GM12878 (cell line): ENCODE measurements at regions not wholly inside any gene's neighbourhood (a gene's known extent, or its start where the extent isn't known, plus 50 kb on each side); places are given as distances from the start of the nearest gene placed in this dataset.

ENCODE experiments used
- MAX ChIP-seq: IDR thresholded peaks from 2 replicates; pipeline ENCODE4 v1.6.1; 2012; ENCODE audit warnings: low read depth, low read length, improper control_type of control experiment
- POLR2AphosphoS5 ChIP-seq: IDR thresholded peaks from 2 replicates; pipeline ENCODE4 v1.6.1; 2011; ENCODE audit warnings: mild to moderate bottlenecking, low read length, inconsistent platforms

GRCh38 chr18:75141166-75141565 is 67.8 kb downstream of the PTGR3 start:
- no peak for TF ChIP-seq POLR2AphosphoS5
- no peak for TF ChIP-seq MAX
